HEK293 (cell line): ENCODE measurements at regions not wholly inside any gene's neighbourhood (a gene's known extent, or its start where the extent isn't known, plus 50 kb on each side); places are given as distances from the start of the nearest gene placed in this dataset.

Experiments used
- CTCF ChIA-PET: fragments of 350-600 bp; formaldehyde crosslinking; extraction: SDS; loops from one replicate; lab custom pipeline; 2021; ENCODE audit warnings: antibody characterized with exemption; lab: Yijun Ruan, JAX
- POLR2A ChIA-PET: fragments of 300-600 bp; formaldehyde crosslinking; extraction: SDS; loops from one replicate; lab custom pipeline; 2020; ENCODE audit warnings: antibody characterized with exemption, inconsistent platforms; lab: Yijun Ruan, JAX
- H3K27ac ChIP-seq: fragments of 200-500 bp; sonication (Bioruptor generic); 2 replicates; pipeline ENCODE4 v1.5.1; 2014; ENCODE audit warnings: low read depth, low read length, control low read depth, inconsistent platforms; ENCODE audit errors: extremely low read depth
- H3K36me3 ChIP-seq, 2 experiments: fragments of 200-500 bp in 1 of 2; sonication (Bioruptor generic) in 1 of 2; 1 replicate in 1 of 2; 2 replicates in 1 of 2; pipeline ENCODE4 v1.5.1; 2014 to 2017; ENCODE audit warnings: inconsistent platforms in 2 of 2, low read length in 2 of 2; ENCODE audit not compliant: control insufficient read depth in 2 of 2, insufficient read depth in 1 of 2
- H3K4me1 ChIP-seq: fragments of 200-500 bp; sonication (Bioruptor generic); 2 replicates; pipeline ENCODE4 v1.5.1; 2014; ENCODE audit warnings: mild to moderate bottlenecking, low read length, inconsistent platforms; ENCODE audit not compliant: control insufficient read depth, insufficient read depth
- H3K4me3 ChIP-seq: 2 replicates; pipeline ENCODE4 v1.5.1; 2011; ENCODE audit warnings: low read depth, mild to moderate bottlenecking, control low read depth, low read length, moderate library complexity
- H3K9me3 ChIP-seq: fragments of 200-500 bp; sonication (Bioruptor generic); 2 replicates; pipeline ENCODE4 v1.5.1; 2014; ENCODE audit warnings: low read depth, low read length, inconsistent platforms; ENCODE audit not compliant: control insufficient read depth, insufficient read depth
- BCL11A ChIP-seq: fragments of 450-650 bp; formaldehyde crosslinking; IDR thresholded peaks from 2 replicates; pipeline ENCODE4 v1.5.1; 2016; ENCODE audit warnings: low read depth, missing biosample characterization, missing genetic modification characterization
- GLIS2 ChIP-seq: fragments of 450-650 bp; formaldehyde crosslinking; IDR thresholded peaks from 2 replicates; pipeline ENCODE4 v1.5.1; 2016; ENCODE audit warnings: missing biosample characterization, missing genetic modification characterization
- RBAK ChIP-seq: fragments of 450-650 bp; formaldehyde crosslinking; IDR thresholded peaks from 2 replicates; pipeline ENCODE4 v1.5.1; 2016; ENCODE audit warnings: missing biosample characterization, missing genetic modification characterization
- REPIN1 ChIP-seq: fragments of 450-650 bp; formaldehyde crosslinking; IDR thresholded peaks from 2 replicates; pipeline ENCODE4 v1.5.1; 2017; ENCODE audit warnings: missing biosample characterization, missing genetic modification characterization, low read depth
- TCF7L2 ChIP-seq: IDR thresholded peaks from 2 replicates; pipeline ENCODE4 v1.6.1; 2011; ENCODE audit warnings: low read depth, mild to moderate bottlenecking, inconsistent platforms, low read length, moderate library complexity, borderline replicate concordance
- ZBTB7A ChIP-seq: fragments of 450-650 bp; formaldehyde crosslinking; IDR thresholded peaks from 2 replicates; pipeline ENCODE4 v1.5.1; 2016; ENCODE audit warnings: low read depth, missing biosample characterization, missing genetic modification characterization
- ZNF211 ChIP-seq: fragments of 450-650 bp; formaldehyde crosslinking; IDR thresholded peaks from 2 replicates; pipeline ENCODE4 v1.5.1; 2016; ENCODE audit warnings: low read depth, missing biosample characterization, missing genetic modification characterization
- ZNF214 ChIP-seq: fragments of 450-650 bp; formaldehyde crosslinking; IDR thresholded peaks from 2 replicates; pipeline ENCODE4 v1.5.1; 2017; ENCODE audit warnings: missing biosample characterization, mild to moderate bottlenecking, missing genetic modification characterization, borderline replicate concordance
- ZNF394 ChIP-seq: fragments of 450-650 bp; formaldehyde crosslinking; IDR thresholded peaks from 2 replicates; pipeline ENCODE4 v1.5.1; 2016; ENCODE audit warnings: missing biosample characterization, missing genetic modification characterization, mild to moderate bottlenecking, moderate library complexity, borderline replicate concordance
- ZNF433 ChIP-seq: fragments of 450-650 bp; formaldehyde crosslinking; IDR thresholded peaks from 2 replicates; pipeline ENCODE4 v1.5.1; 2016; ENCODE audit warnings: missing biosample characterization, missing genetic modification characterization, low read depth
- ZNF530 ChIP-seq: fragments of 450-650 bp; formaldehyde crosslinking; IDR thresholded peaks from 2 replicates; pipeline ENCODE4 v1.5.1; 2016; ENCODE audit warnings: low read depth, missing biosample characterization, missing genetic modification characterization
- ZNF555 ChIP-seq: fragments of 450-650 bp; formaldehyde crosslinking; conservative IDR thresholded peaks from 2 replicates; pipeline ENCODE4 v1.5.1; 2017; ENCODE audit warnings: missing biosample characterization, mild to moderate bottlenecking, missing genetic modification characterization, inconsistent platforms
- ZNF571 ChIP-seq: fragments of 450-650 bp; formaldehyde crosslinking; IDR thresholded peaks from 2 replicates; pipeline ENCODE4 v1.5.0; 2017; ENCODE audit warnings: missing biosample characterization, missing genetic modification characterization
- ZNF626 ChIP-seq: fragments of 450-650 bp; sonication (Bioruptor Pico); formaldehyde crosslinking; IDR thresholded peaks from 2 replicates; pipeline ENCODE4 v1.5.1; 2018; ENCODE audit warnings: missing biosample characterization, missing genetic modification characterization, inconsistent platforms
- ZNF654 ChIP-seq: fragments of 450-650 bp; formaldehyde crosslinking; IDR thresholded peaks from 2 replicates; pipeline ENCODE4 v1.5.1; 2016; ENCODE audit warnings: low read depth, missing biosample characterization, missing genetic modification characterization
- ZNF776 ChIP-seq: fragments of 450-650 bp; formaldehyde crosslinking; IDR thresholded peaks from 2 replicates; pipeline ENCODE4 v1.5.0; 2017; ENCODE audit warnings: missing biosample characterization, missing genetic modification characterization, borderline replicate concordance
- TF ChIP-seq, protein P1 (sequence below): fragments of 450-650 bp; formaldehyde crosslinking; IDR thresholded peaks from 2 replicates; pipeline ENCODE4 v1.5.1; 2016; ENCODE audit warnings: missing biosample characterization, missing genetic modification characterization
- TF ChIP-seq, protein P2 (sequence below): fragments of 450-650 bp; formaldehyde crosslinking; IDR thresholded peaks from 2 replicates; pipeline ENCODE4 v1.5.1; 2016; ENCODE audit warnings: missing biosample characterization, missing genetic modification characterization, borderline replicate concordance
- TF ChIP-seq, protein P3 (sequence below): fragments of 450-650 bp; formaldehyde crosslinking; IDR thresholded peaks from 2 replicates; pipeline ENCODE4 v1.5.1; 2016; ENCODE audit warnings: missing biosample characterization, missing genetic modification characterization, low read depth
- TF ChIP-seq, protein P4 (sequence below): fragments of 450-650 bp; formaldehyde crosslinking; IDR thresholded peaks from 2 replicates; pipeline ENCODE4 v1.5.1; 2017; ENCODE audit warnings: missing biosample characterization, mild to moderate bottlenecking, missing genetic modification characterization, moderate library complexity
- TF ChIP-seq, protein P5 (sequence below): fragments of 450-650 bp; formaldehyde crosslinking; IDR thresholded peaks from 2 replicates; pipeline ENCODE4 v1.5.1; 2016; ENCODE audit warnings: missing biosample characterization, missing genetic modification characterization

DNA sequence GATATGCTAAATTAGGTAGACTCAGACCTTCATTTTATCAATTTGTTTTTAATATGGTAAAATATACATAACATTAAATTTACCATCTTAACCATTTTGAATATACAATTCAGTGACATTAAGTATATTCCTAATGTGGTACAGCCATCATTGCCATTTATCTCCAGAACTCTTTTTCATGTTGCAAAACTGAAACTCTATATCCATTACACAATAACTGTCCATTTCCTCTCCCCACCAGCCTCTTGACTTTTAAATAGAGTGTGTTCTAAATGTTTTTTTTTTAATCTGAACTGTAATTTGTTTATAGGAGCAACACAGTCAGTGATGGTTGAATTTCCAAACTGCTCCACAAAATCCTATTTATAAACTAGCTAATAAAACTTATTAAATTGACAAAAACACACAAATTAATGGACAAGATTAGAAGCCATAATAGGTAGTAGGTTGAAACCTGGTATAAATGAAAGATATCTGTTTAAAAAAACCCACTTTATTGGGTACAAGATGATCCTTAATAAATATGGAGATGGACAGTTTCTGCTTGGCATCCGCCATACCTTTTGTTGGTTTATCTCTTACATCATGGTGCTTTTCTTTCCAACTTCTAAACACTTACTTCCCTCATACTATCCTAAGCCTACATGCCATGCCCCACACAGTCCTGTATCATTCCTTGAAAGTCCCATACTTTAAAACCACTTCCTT lies 142.4 kb downstream of the ZPLD1 start:
- TF ChIP-seq ZBTB7A (tag by site-specific recombination): no peak
- no peak for TF ChIP-seq ZNF214 (tag by site-specific recombination)
- TF ChIP-seq ZNF530 (tag by site-specific recombination): no peak
- no peak for TF ChIP-seq ZNF433 (tag by site-specific recombination)
- TF ChIP-seq, protein P1, sequence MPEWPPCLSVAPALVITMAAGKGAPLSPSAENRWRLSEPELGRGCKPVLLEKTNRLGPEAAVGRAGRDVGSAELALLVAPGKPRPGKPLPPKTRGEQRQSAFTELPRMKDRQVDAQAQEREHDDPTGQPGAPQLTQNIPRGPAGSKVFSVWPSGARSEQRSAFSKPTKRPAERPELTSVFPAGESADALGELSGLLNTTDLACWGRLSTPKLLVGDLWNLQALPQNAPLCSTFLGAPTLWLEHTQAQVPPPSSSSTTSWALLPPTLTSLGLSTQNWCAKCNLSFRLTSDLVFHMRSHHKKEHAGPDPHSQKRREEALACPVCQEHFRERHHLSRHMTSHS (tag by site-specific recombination): no peak
- no peak for TF ChIP-seq REPIN1 (tag by site-specific recombination)
- TF ChIP-seq ZNF571: no peak
- TF ChIP-seq ZNF211 (tag by site-specific recombination): no peak
- TF ChIP-seq, protein P2, sequence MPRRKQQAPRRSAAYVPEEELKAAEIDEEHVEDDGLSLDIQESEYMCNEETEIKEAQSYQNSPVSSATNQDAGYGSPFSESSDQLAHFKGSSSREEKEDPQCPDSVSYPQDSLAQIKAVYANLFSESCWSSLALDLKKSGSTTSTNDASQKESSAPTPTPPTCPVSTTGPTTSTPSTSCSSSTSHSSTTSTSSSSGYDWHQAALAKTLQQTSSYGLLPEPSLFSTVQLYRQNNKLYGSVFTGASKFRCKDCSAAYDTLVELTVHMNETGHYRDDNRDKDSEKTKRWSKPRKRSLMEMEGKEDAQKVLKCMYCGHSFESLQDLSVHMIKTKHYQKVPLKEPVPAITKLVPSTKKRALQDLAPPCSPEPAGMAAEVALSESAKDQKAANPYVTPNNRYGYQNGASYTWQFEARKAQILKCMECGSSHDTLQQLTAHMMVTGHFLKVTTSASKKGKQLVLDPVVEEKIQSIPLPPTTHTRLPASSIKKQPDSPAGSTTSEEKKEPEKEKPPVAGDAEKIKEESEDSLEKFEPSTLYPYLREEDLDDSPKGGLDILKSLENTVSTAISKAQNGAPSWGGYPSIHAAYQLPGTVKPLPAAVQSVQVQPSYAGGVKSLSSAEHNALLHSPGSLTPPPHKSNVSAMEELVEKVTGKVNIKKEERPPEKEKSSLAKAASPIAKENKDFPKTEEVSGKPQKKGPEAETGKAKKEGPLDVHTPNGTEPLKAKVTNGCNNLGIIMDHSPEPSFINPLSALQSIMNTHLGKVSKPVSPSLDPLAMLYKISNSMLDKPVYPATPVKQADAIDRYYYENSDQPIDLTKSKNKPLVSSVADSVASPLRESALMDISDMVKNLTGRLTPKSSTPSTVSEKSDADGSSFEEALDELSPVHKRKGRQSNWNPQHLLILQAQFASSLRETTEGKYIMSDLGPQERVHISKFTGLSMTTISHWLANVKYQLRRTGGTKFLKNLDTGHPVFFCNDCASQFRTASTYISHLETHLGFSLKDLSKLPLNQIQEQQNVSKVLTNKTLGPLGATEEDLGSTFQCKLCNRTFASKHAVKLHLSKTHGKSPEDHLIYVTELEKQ (tag by site-specific recombination): no peak
- TF ChIP-seq GLIS2 (tag by site-specific recombination): no peak
- TF ChIP-seq, protein P3, sequence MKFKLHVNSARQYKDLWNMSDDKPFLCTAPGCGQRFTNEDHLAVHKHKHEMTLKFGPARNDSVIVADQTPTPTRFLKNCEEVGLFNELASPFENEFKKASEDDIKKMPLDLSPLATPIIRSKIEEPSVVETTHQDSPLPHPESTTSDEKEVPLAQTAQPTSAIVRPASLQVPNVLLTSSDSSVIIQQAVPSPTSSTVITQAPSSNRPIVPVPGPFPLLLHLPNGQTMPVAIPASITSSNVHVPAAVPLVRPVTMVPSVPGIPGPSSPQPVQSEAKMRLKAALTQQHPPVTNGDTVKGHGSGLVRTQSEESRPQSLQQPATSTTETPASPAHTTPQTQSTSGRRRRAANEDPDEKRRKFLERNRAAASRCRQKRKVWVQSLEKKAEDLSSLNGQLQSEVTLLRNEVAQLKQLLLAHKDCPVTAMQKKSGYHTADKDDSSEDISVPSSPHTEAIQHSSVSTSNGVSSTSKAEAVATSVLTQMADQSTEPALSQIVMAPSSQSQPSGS (tag by site-specific recombination): no peak
- TF ChIP-seq, protein P4, sequence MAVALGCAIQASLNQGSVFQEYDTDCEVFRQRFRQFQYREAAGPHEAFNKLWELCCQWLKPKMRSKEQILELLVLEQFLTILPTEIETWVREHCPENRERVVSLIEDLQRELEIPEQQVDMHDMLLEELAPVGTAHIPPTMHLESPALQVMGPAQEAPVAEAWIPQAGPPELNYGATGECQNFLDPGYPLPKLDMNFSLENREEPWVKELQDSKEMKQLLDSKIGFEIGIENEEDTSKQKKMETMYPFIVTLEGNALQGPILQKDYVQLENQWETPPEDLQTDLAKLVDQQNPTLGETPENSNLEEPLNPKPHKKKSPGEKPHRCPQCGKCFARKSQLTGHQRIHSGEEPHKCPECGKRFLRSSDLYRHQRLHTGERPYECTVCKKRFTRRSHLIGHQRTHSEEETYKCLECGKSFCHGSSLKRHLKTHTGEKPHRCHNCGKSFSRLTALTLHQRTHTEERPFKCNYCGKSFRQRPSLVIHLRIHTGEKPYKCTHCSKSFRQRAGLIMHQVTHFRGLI: no peak
- H3K27ac ChIP-seq: no peak overlapping the region
- H3K9me3 ChIP-seq: no peaks in the 10 kb centered on the region
- H3K36me3 ChIP-seq: no peaks in the 10 kb centered on the region
- H3K4me3 ChIP-seq: no peak overlapping the region
- ChIA-PET POLR2A (no interaction called here), CTCF (interaction anchor here (0.6 to 0.7 kb wide), 2 partner anchors 13 to 697 kb away, joined by 3 to 5 read pairs; no protein-coding TSS in a partner anchor)
- H3K4me1 ChIP-seq: no peaks in the 10 kb centered on the region

DNA sequence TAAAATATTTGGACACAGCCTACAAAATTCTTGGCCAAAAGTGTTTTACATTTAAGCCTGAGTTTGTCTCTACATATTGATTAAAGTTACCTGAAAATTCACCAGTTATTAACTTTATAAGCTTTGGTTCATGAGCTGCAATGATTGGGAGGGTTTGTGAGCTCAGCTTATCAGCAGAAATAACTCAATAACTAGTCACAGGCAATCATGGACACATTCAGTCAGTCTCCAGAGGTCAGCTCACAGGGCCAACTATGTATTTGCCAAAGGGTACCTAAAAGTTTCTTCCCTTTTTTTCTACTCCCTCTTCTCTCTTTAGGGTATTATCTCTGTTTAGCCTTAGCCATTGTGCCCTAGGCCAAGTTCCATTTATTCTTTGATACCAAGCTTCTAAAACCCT lies 145.9 kb downstream of the ZPLD1 start:
- H3K9me3 ChIP-seq: no peaks in the 10 kb centered on the region
- ChIA-PET CTCF (interaction anchor here (0.6 kb wide), 1 partner anchor 58 kb away, joined by 3 read pairs; no protein-coding TSS in a partner anchor), POLR2A (no interaction called here)
- no peaks in the 10 kb centered on the region for H3K36me3 ChIP-seq
- H3K4me1 ChIP-seq: no peaks in the 10 kb centered on the region
- H3K27ac ChIP-seq: no peak overlapping the region
- H3K4me3 ChIP-seq: no peak overlapping the region
- TF ChIP-seq ZNF626 (tag by site-specific recombination): no peak
- TF ChIP-seq BCL11A (tag by site-specific recombination): no peak
- no peak for TF ChIP-seq ZNF555
- TF ChIP-seq ZNF394: no peak
- TF ChIP-seq ZNF654: no peak
- no peak for TF ChIP-seq RBAK
- TF ChIP-seq, protein P5, sequence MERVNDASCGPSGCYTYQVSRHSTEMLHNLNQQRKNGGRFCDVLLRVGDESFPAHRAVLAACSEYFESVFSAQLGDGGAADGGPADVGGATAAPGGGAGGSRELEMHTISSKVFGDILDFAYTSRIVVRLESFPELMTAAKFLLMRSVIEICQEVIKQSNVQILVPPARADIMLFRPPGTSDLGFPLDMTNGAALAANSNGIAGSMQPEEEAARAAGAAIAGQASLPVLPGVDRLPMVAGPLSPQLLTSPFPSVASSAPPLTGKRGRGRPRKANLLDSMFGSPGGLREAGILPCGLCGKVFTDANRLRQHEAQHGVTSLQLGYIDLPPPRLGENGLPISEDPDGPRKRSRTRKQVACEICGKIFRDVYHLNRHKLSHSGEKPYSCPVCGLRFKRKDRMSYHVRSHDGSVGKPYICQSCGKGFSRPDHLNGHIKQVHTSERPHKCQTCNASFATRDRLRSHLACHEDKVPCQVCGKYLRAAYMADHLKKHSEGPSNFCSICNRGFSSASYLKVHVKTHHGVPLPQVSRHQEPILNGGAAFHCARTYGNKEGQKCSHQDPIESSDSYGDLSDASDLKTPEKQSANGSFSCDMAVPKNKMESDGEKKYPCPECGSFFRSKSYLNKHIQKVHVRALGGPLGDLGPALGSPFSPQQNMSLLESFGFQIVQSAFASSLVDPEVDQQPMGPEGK (tag by site-specific recombination): no peak
- no peak for TF ChIP-seq TCF7L2
- no peak for TF ChIP-seq ZNF776 (tag by site-specific recombination)
